Left renal cortex interstitium (tissue), 4 donors: ENCODE measurements at regions not wholly inside any gene's neighbourhood (a gene's known extent, or its start where the extent isn't known, plus 50 kb on each side); places are given as distances from the start of the nearest gene placed in this dataset.
"Not testable (repeated sequence)": the region's sequence is repeated elsewhere in the genome, so short reads cannot be mapped to it uniquely, and the experiment has no call there.

Source experiments
- DNase-seq, 4 donors: peaks; one replicate each; pipeline ENCODE4 v3.0.0-alpha.2; 2013; ENCODE audit warnings: low read depth in 4 of 4, low spot score in 2 of 4, missing footprints in 1 of 4

- DNase-seq, result not testable (repeated sequence)
Measured at GRCh38 chr6:105860927-105861326, 225.2 kb upstream of the PRDM1 start.

- no peak for DNase-seq
Measured at GRCh38 chr6:105859457-105859856, 226.7 kb upstream of the PRDM1 start.

- not testable (repeated sequence) for DNase-seq
Measured at GRCh38 chr6:105858639-105859038, 227.5 kb upstream of the PRDM1 start.

GRCh38 chr6:105855433-105855832 lies 230.7 kb upstream of the PRDM1 start:
- DNase-seq, result no peak

GRCh38 chr6:105853979-105854378 lies 232.2 kb upstream of the PRDM1 start:
- not testable (repeated sequence) for DNase-seq

- no peak for DNase-seq
Measured at GRCh38 chr6:105851606-105852005, 234.5 kb upstream of the PRDM1 start.

GRCh38 chr6:105851113-105851580 lies 235.0 kb upstream of the PRDM1 start:
- DNase-seq, result no peak

- DNase-seq, result no peak
Measured at GRCh38 chr6:105850261-105851112, 235.6 kb upstream of the PRDM1 start.

GRCh38 chr6:105849746-105850145 lies 236.4 kb upstream of the PRDM1 start:
- DNase-seq, result no peak

GRCh38 chr6:105847433-105847832 lies 238.7 kb upstream of the PRDM1 start:
- DNase-seq, result no peak

- DNase-seq, result no peak
Measured at GRCh38 chr6:105844275-105844883, 241.8 kb upstream of the PRDM1 start.

GRCh38 chr6:105839266-105839665 lies 246.9 kb upstream of the PRDM1 start:
- DNase-seq, result no peak

- no peak for DNase-seq
Measured at GRCh38 chr6:105838171-105838570, 248.0 kb upstream of the PRDM1 start.

GRCh38 chr6:105836889-105837288 lies 249.2 kb upstream of the PRDM1 start:
- DNase-seq, result no peak

GRCh38 chr6:105836379-105836778 lies 249.8 kb upstream of the PRDM1 start:
- DNase-seq, result no peak

- no peak for DNase-seq
Measured at GRCh38 chr6:105835373-105835772, 250.8 kb upstream of the PRDM1 start.

- DNase-seq, result no peak
Measured at GRCh38 chr6:105833959-105834947, 251.9 kb upstream of the PRDM1 start.

- DNase-seq, result no peak
Measured at GRCh38 chr6:105832313-105832761, 253.8 kb upstream of the PRDM1 start.

GRCh38 chr6:105831311-105832097 lies 254.6 kb upstream of the PRDM1 start:
- DNase-seq, result no peak

GRCh38 chr6:105825210-105825609 lies 260.9 kb upstream of the PRDM1 start:
- no peak for DNase-seq
